Loucy (cell line): ENCODE measurements at regions not wholly inside any gene's neighbourhood (a gene's known extent, or its start where the extent isn't known, plus 50 kb on each side); places are given as distances from the start of the nearest gene placed in this dataset.

Experiments
- H2AFZ ChIP-seq: fragments of 200-600 bp; sonication (generic); 2 replicates; pipeline ENCODE4 v1.6.0; 2016; ENCODE audit warnings: antibody characterized with exemption, mild to moderate bottlenecking, low read length, moderate library complexity
- H3F3A ChIP-seq: fragments of 200-600 bp; 2 replicates; pipeline ENCODE4 v1.6.0; 2016; ENCODE audit warnings: antibody characterized with exemption, low read depth, mild to moderate bottlenecking
- H3K27me3 ChIP-seq: fragments of 200-600 bp; sonication (generic); 2 replicates; pipeline ENCODE4 v1.6.1; 2014; ENCODE audit warnings: low read length, mild to moderate bottlenecking; ENCODE audit not compliant: insufficient read depth, poor library complexity, severe bottlenecking
- H3K36me3 ChIP-seq: fragments of 200-600 bp; sonication (generic); 2 replicates; pipeline ENCODE4 v1.6.1; 2016; ENCODE audit warnings: low read length; ENCODE audit not compliant: insufficient read depth
- H3K4me1 ChIP-seq: fragments of 200-600 bp; sonication (generic); 2 replicates; pipeline ENCODE4 v1.5.1; 2014; ENCODE audit warnings: low read length, mild to moderate bottlenecking; ENCODE audit not compliant: insufficient read depth, poor library complexity, severe bottlenecking
- H3K4me2 ChIP-seq: fragments of 200-600 bp; sonication (generic); 2 replicates; pipeline ENCODE4 v1.6.0; 2014; ENCODE audit warnings: antibody characterized with exemption, low read length, low read depth, mild to moderate bottlenecking; ENCODE audit not compliant: poor library complexity, severe bottlenecking
- H3K4me3 ChIP-seq: fragments of 200-600 bp; sonication (generic); 2 replicates; pipeline ENCODE4 v1.5.1; 2014; ENCODE audit warnings: low read length, mild to moderate bottlenecking, mixed read lengths; ENCODE audit not compliant: poor library complexity, severe bottlenecking
- H3K79me2 ChIP-seq: fragments of 200-600 bp; sonication (generic); 2 replicates; pipeline ENCODE4 v1.6.1; 2014; ENCODE audit warnings: low read length; ENCODE audit not compliant: insufficient read depth
- H3K9ac ChIP-seq: fragments of 200-600 bp; sonication (generic); 2 replicates; pipeline ENCODE4 v1.6.0; 2014; ENCODE audit warnings: mild to moderate bottlenecking, low read depth, low read length, moderate library complexity; ENCODE audit not compliant: poor library complexity, severe bottlenecking
- H3K9me2 ChIP-seq: fragments of 200-600 bp; sonication (generic); replicated peaks from 2 replicates; pipeline ENCODE4 v1.6.1; 2016; ENCODE audit warnings: low read depth, low read length, mixed read lengths
- H3K9me3 ChIP-seq: fragments of 200-600 bp; sonication (generic); 2 replicates; pipeline ENCODE4 v1.6.1; 2014; ENCODE audit warnings: mild to moderate bottlenecking, antibody characterized with exemption, low read length, low read depth; ENCODE audit not compliant: insufficient read depth
- H4K20me1 ChIP-seq: fragments of 200-600 bp; sonication (generic); 2 replicates; pipeline ENCODE4 v1.6.0; 2014; ENCODE audit warnings: antibody characterized with exemption, low read length, mild to moderate bottlenecking; ENCODE audit not compliant: insufficient read depth, poor library complexity, severe bottlenecking
- EZH2phosphoT487 ChIP-seq: fragments of 200-600 bp; IDR thresholded peaks from 2 replicates; pipeline ENCODE4 v1.6.1; 2018; ENCODE audit warnings: antibody characterized with exemption, mild to moderate bottlenecking, moderate library complexity, borderline replicate concordance
- TF ChIP-seq, protein P1 (sequence below): fragments of 200-600 bp; sonication (generic); conservative IDR thresholded peaks from 2 replicates; pipeline ENCODE4 v1.5.1; 2014; ENCODE audit warnings: mild to moderate bottlenecking, antibody characterized with exemption, low read length

DNA sequence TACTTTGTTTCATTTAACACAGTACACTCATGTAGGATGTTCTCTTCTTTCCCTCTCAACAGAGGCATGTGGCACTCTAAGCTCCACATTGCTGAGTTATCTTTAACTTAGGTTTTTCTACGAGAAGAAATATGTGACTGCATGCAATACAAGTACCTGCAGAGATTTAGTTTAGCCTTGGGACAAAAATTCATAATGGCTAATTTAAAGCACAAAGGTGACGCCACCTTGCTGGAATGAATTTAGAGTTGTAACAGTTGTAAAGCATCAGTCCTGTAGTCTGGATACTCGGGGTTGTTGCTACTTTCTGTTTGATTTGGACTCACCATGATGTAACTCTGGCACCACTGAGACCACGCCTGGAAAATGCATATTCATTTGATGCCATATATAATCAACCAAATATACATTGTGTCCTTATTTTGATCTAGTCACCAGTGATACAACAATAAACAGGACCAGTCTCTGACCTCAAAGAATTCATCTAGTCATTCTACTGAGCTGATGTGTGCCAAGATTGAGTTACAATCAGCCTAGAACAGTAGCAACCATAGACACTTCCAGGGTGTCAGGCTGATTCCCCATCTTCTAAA lies 451.0 kb upstream of the ZFP42 start:
- Histone ChIP-seq H3K79me2 (no peaks in the 10 kb centered on the region), H3F3A (no peaks in the 10 kb centered on the region), H3K9me3 (no peaks in the 10 kb centered on the region), H3K4me1 (no peaks in the 10 kb centered on the region), H3K9me2 (no peaks in the 10 kb centered on the region), H4K20me1 (no peaks in the 10 kb centered on the region), H3K27me3 (no peaks in the 10 kb centered on the region), H3K4me2 (no peak overlapping the region), H2AFZ (no peak overlapping the region), H3K36me3 (no peaks in the 10 kb centered on the region), H3K9ac (no peak overlapping the region), H3K4me3 (no peak overlapping the region)
- TF ChIP-seq, protein P1, sequence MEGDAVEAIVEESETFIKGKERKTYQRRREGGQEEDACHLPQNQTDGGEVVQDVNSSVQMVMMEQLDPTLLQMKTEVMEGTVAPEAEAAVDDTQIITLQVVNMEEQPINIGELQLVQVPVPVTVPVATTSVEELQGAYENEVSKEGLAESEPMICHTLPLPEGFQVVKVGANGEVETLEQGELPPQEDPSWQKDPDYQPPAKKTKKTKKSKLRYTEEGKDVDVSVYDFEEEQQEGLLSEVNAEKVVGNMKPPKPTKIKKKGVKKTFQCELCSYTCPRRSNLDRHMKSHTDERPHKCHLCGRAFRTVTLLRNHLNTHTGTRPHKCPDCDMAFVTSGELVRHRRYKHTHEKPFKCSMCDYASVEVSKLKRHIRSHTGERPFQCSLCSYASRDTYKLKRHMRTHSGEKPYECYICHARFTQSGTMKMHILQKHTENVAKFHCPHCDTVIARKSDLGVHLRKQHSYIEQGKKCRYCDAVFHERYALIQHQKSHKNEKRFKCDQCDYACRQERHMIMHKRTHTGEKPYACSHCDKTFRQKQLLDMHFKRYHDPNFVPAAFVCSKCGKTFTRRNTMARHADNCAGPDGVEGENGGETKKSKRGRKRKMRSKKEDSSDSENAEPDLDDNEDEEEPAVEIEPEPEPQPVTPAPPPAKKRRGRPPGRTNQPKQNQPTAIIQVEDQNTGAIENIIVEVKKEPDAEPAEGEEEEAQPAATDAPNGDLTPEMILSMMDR = no peak
- no peak for TF ChIP-seq EZH2phosphoT487

DNA sequence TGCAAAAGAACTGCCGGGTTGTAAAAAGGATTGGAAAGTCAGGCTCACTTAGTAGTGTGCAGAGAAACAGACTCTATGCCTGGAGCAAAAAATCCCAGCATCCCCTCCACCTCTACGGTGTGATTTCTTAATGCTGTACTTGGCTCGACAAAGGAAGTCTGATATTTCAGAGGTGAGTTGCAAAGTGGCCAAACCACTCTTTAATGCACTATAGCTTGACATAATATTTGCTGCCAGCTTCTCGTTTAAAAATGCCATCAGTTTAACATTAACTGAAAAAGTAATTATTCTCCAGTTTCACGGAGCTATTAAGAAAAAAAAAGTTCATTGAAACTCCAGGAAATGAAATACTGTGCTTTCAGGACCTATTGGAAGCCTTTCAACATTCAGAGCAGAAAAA lies 448.3 kb upstream of the ZFP42 start:
- H3K4me2 ChIP-seq = no peak overlapping the region
- H3K27me3 ChIP-seq = no peaks in the 10 kb centered on the region
- H3K9ac ChIP-seq = no peak overlapping the region
- H3K9me2 ChIP-seq = no peaks in the 10 kb centered on the region
- H3K79me2 ChIP-seq = no peaks in the 10 kb centered on the region
- H3K9me3 ChIP-seq = no peaks in the 10 kb centered on the region; the same call in 1 of the 2 replicates
- no peaks in the 10 kb centered on the region for H3K4me1 ChIP-seq
- TF ChIP-seq EZH2phosphoT487 = no peak
- TF ChIP-seq, protein P1 = no peak
- H3K36me3 ChIP-seq = no peaks in the 10 kb centered on the region
- H3F3A ChIP-seq = no peaks in the 10 kb centered on the region
- H3K4me3 ChIP-seq = no peak overlapping the region
- H4K20me1 ChIP-seq = no peaks in the 10 kb centered on the region
- no peak overlapping the region for H2AFZ ChIP-seq

DNA sequence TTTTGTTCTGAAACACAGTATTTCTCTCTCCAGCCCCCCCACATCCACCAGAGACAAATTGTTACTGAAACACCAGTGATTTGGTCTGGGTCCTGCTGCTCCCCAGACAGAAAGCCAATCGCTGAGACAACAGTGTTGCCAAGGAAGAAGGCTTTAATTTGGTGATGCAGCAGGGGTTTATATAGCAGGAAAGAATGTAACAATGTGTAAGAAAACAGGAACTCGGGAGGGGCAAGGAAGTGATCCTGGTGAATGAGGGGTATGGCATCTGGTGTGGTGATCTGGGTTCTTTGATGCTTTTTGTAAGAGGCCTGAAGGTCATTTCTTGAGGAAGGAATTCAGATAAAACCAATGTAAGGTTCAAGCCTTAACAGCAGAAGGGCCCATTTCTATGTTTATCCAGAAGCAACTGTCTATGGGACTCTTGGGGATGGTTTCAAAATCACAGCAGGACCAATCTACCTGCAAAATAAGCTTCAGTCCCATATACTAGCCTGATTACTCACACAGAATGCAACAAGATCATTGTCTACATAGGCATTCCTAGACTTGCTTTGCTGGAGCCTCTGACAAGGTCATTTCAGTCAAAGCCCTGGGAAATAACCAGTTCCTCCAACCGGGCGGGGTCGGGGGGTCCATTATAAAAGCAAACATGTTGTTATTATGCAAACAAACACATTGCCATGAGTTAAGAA lies 445.2 kb upstream of the ZFP42 start:
- no peak overlapping the region for H3K9ac ChIP-seq
- no peaks in the 10 kb centered on the region for H3K9me2 ChIP-seq
- no peak overlapping the region for H3K4me2 ChIP-seq
- H3K79me2 ChIP-seq = no peaks in the 10 kb centered on the region
- no peaks in the 10 kb centered on the region for H3K27me3 ChIP-seq
- no peaks in the 10 kb centered on the region for H3K36me3 ChIP-seq
- no peak overlapping the region for H2AFZ ChIP-seq
- H3F3A ChIP-seq = no peaks in the 10 kb centered on the region
- H3K4me3 ChIP-seq = no peak overlapping the region
- no peaks in the 10 kb centered on the region for H3K4me1 ChIP-seq
- TF ChIP-seq, protein P1 = no peak
- no peak for TF ChIP-seq EZH2phosphoT487
- H4K20me1 ChIP-seq = no peaks in the 10 kb centered on the region
- no peaks in the 10 kb centered on the region; the same call in 1 of the 2 replicates for H3K9me3 ChIP-seq
